Stimulated activated CD4-positive, alpha-beta T cell treated with anti-CD3 and anti-CD28 coated beads, TNF-alpha, amount 100 ng/mL, for 4 hours (primary cell): ENCODE measurements at regions not wholly inside any gene's neighbourhood (a gene's known extent, or its start where the extent isn't known, plus 50 kb on each side); places are given as distances from the start of the nearest gene placed in this dataset.
"Not testable (repeated sequence)": the region's sequence is repeated elsewhere in the genome, so short reads cannot be mapped to it uniquely, and the experiment has no call there.

Source experiments
- DNase-seq, 3 experiments: peaks; one replicate each; pipeline ENCODE4 v3.0.0-alpha.2; 2020; ENCODE audit warnings: low read depth in 3 of 3

- no peak for DNase-seq
These were observed 622.9 kb upstream of the DIPK2B start for GRCh38 chrX:45823536-45823935.

DNA sequence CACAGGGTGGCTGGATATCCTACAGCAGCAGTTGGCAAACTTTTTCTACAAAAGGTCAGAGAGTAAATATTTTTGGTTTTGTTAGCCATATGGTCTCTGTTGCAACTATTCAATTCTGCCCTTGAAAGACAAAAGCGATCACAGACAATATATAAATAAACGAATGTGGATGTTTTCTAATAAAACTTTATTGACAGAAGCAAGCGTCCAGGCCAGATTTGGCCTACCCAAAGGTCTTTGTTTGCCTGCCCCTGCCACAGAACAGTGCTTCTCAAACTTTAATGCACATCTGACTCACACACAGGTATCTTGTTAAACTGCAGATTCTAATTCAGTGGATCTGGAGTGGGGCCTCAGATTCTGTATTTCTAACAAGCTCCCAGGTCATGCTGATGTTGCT lies 621.4 kb upstream of the DIPK2B start:
- DNase-seq: no peak

DNA sequence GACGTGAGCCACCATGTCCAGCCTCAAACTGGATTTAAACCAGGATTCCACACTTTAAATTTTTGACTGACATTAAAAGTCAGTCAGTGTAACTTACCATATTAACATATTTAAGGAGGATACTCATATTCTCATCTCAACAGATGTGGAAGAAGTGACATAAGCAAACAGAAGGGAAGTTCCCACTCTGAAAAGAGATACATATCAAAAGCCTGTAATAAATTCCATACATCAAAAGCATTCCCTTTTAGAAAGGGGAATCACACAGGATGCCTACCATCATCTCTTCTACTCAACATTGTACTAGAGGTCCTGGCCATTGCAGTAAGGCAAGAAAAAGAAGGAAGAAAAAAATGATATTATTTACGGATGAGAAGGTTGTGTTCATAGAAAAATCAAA lies 618.2 kb upstream of the DIPK2B start:
- no peak for DNase-seq

- no peak for DNase-seq
These were observed 614.8 kb upstream of the DIPK2B start for GRCh38 chrX:45815441-45815840.

GRCh38 chrX:45811326-45811725 lies 610.6 kb upstream of the DIPK2B start:
- DNase-seq: no peak

- no peak for DNase-seq
These were observed 607.1 kb upstream of the DIPK2B start for GRCh38 chrX:45807572-45808425.

DNA sequence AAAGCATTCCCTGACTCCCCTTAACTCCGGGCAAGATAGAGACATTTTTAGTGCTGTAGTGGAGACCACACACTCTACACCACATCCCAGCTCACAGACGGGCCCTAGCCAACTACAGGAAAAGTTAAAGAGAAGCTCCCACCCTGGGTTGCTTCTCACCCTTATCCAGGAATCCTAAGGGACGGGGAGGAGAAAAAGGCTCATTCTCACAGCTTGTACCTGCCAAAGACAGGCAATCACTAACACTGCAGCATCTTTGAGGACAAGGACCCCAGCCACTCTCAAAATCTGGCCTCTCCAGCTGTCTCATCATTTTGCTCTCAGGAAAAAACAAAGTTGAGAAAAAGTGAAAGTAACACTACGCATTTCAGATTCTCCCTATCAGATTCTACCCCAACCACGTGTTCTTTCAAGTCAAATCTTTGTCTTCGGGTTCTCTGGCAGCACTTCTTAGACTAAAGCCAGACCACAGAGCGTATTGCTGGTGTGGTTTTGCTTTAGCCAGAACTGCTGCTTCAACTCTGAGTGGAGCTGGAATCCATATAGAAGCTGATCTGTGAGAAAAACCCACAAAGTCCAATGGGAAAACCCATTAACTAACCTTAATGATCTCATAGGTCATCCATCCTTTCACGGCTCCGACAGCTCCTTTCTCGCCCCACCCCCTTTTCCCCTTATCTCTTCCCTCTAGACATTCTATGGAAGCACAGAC lies 605.9 kb upstream of the DIPK2B start:
- no peak for DNase-seq

DNA sequence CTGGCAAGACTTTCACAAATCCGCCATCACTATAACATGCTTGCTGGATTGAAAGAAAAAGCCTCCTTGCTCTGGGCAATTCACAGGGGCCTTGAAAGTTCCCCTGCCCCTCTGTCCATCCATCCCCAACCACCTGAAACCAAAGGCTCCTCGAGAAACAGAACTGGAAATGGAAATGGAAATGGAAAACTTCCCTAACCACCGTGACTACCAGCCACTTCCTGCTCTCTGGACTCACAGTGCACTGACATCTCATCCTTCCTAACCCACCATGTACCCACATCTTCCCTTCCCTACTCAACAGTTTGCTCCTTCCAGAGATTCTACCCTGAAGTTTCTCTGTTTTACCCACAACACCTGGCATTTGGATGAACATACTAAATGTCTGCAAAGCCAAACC lies 603.6 kb upstream of the DIPK2B start:
- no peak for DNase-seq

DNA sequence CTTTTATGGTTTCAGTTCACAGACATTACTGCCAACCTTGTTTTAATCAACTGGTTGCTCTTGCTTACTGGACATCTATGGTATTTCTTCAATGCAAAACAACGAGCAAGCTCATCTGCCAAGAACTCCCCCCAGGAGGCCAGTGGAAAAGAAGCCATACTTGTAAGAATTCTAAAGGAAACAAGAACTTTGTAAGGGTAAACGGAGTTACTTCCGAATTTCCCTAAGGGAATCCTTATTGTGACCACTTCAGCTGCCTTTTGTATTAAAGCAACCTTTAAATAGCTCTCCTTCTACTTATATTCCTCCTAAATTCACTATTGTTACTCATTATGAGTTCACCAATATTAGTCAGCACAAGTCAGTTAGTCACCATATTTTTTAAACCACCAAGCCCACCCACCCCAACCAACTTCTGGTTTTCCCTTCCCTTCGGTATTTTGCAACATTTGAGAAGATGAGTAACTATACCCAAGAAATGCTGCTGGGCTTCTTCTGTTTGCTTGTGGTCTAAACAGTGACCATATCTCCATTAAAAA lies 602.8 kb upstream of the DIPK2B start:
- no peak for DNase-seq

DNA sequence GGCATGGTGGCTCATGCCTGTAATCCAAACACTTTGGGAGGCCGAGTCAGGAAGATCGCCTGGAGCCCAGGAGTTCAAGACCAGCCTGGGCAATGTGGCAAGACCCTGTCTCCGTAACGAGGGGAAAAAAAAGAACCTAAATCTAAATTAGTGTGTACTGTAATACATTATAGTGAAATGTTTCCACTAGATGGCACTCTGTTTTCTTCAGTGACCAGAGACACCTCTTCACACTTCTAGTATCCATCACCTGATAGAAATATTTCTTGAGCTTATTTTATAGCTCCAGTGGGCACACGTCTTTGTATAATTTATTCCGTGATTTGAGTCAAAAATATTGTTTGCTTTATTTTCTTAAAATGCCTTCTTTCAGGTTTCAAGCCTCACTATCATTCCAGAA lies 600.9 kb upstream of the DIPK2B start:
- DNase-seq: no peak

DNA sequence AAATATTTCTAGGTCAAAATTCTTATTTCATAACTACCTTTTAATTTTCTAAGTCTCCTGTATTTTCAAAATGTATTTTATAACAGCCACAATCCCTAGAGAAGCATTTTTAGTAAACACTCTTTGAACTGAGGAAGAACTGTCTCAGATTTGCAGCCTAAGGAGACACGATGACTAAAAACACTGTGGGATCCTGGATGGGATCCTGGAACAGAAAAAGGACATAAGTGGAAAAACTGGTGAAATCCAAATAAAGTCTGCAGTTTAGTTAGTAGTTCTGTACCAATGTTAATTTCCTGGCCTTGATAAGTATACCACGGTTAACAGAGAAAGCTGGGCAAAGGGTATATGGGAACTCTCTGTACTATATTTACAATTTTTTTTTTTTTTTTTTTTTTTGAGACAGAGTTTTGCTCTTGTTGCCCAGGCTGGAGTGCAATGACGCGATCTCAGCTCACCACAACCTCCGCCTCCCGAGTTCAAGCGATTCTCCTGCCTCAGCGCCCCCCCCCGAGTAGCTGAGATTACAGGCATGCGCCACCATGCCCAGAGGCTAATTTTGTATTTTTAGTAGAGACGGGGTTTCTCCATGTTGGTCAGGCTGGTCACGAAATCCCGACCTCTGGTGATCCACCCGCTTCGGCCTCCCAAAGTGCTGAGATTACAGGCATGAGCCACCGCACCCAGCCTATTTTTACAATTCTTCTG lies 600.2 kb upstream of the DIPK2B start:
- not testable (repeated sequence) for DNase-seq

DNA sequence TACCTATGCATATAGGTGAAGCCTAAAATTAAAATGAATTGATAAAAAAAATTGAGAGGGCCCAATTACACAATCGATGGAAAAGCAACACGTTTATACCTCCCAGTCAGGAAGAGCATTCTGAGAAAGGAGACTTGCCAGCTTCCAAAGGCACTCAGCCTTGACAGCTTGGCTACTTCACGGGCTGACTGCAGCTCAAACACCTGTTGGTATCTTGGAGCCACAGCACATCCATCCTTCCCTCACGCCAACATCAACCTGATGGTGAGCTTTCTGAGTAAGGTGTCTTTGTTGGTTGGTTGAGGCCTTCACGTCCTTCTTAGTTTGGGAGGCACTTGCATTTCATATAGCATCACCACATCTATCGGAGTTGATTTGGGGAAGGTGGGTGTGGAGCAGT lies 598.9 kb upstream of the DIPK2B start:
- DNase-seq: no peak

DNA sequence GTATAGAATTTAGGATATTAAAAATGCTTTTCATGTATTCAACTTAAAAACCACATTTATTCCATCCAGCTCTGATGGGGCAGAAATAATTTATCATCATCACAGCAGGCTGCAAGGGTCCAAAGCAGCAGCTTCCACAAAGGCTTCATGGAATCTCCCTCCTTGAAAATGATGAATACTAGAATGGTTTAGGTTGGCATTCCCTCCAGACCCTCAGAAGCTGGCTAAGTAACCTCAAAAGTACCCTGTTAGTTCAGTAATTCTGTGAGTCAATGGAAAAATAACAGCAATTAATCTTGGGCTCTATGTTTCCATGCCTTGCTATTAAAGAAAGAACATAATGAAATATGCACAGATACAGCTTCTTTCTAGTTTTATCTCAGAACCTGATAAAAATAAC lies 594.9 kb upstream of the DIPK2B start:
- no peak for DNase-seq

DNA sequence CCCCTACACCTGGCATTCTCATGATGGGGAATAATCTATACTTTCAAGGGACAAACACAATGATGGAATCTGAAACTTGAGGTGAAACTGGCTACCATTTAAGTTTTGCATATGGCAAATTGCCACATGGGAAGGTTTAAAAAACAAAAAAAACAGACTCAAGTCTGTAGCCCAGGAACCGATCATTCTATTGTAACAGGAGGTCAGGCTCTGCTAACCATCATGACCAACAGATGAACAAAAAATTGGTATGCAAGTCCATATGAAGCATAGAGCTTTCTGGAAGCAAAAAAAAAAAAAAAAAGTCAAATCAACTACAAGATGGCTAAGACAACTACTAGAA lies 594.3 kb upstream of the DIPK2B start:
- no peak for DNase-seq

- DNase-seq: no peak
These were observed 593.8 kb upstream of the DIPK2B start for GRCh38 chrX:45794323-45794994.

DNA sequence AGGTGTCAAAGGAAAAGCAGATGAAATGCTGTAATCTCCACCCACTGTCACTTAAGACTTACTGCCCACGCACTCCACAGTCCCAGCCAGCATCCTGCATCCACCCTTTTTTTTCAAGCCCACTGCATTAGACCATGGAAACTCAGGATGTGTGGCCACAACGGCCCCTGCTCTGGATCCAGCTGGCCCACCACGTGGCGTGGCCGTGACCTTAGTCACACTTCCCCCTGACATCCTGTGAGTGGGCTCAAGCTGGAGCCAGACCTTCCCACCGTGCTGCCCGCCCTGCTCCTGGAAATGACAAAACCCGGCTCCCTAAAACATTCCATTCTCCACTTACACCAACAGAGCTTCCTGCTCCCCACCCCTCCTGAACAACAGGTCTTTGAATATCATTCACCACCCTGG lies 588.3 kb upstream of the DIPK2B start:
- no peak for DNase-seq

- DNase-seq: no peak
These were observed 587.6 kb upstream of the DIPK2B start for GRCh38 chrX:45788315-45788714.

DNA sequence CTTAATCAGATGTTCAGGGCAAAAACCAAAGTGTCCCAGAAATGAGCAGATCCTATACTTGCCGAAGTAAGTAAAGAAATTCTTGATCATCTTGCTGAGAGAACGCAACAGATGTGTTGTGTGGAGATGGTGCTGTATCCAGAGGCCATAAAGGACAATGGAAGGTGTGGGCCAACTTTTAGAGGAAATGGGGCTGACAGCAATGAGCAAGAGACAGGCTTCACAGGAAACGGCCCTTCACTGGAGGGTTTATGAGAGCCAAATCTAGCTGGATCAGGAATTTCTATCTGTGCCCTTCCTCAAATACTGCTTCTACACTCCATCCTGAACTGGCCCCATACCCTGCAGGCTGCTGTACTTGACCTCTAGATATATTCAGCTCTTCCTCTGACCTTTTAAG lies 583.9 kb upstream of the DIPK2B start:
- no peak for DNase-seq

DNA sequence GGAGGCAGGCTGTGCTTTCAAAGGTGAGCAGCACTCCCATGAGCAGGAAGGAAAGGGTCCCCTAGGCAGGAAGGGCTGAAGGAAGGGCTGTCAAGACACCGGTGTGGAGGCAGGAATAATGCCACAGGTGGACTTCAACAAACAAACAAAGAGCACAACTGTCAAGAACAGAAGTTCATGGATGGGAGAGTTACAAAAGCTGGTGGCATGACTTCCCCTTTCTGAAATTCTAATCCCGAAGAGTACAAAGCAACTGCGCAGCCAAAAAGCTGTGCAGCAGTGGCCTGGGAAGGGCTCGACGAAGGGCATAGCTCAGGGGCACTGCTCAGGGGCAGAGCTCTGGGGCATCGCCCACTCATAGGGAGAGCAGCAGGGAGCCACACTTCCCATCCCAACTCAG lies 582.3 kb upstream of the DIPK2B start:
- no peak for DNase-seq

- no peak for DNase-seq
These were observed 581.4 kb upstream of the DIPK2B start for GRCh38 chrX:45781901-45782553.

DNA sequence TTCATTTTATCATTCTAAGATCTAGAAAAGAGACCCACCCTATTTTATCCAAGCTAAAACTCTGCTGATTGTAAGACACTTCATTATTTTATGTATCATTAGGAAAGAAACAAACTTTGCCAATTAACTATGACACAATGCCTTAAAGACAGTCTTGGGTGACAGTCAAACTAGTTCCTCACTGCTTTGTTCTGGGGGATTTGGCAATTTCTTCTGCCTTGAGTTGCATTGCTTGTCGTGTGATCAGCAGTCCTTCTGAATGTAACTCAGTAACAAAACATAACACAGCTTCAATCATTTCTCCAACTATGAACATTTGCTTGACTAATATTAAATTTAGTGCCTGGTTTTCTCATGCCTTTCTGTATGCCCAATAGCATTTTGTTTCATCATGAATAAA lies 577.9 kb upstream of the DIPK2B start:
- DNase-seq: no peak
